OCI-LY7 (cell line): ENCODE measurements at regions not wholly inside any gene's neighbourhood (a gene's known extent, or its start where the extent isn't known, plus 50 kb on each side); places are given as distances from the start of the nearest gene placed in this dataset.

Experiments
- BruUV-seq: library from RNA; stranded (reverse); fragments of 400-500 nt; replicated peaks from 2 replicates; lab custom pipeline; 2021; lab: Mats Ljungman, UMichigan
- CTCF ChIA-PET: fragments of 300-600 bp; sonication (Branson Sonifier 250); formaldehyde crosslinking; loops from one replicate; lab custom pipeline; 2022; ENCODE audit warnings: antibody characterized with exemption; ENCODE audit not compliant: unreplicated experiment; lab: Charles Lee
- POLR2A ChIA-PET: fragments of 300-600 bp; sonication (Branson Sonifier 250); formaldehyde crosslinking; loops from one replicate; lab custom pipeline; 2022; ENCODE audit warnings: antibody characterized with exemption; lab: Charles Lee
- DNase-seq: peaks from one replicate; pipeline ENCODE4 v3.0.0-alpha.2; 2015; ENCODE audit warnings: low spot score
- H2AFZ ChIP-seq: fragments of 200-600 bp; sonication (generic), shearing (Covaris generic); 2 replicates; pipeline ENCODE4 v1.6.1; 2014; ENCODE audit warnings: mild to moderate bottlenecking, antibody characterized with exemption, low read length, moderate library complexity
- H3K27ac ChIP-seq: fragments of 200-600 bp; sonication (generic); 2 replicates; pipeline ENCODE4 v1.5.1; 2014; ENCODE audit warnings: mixed run types, low read depth, mild to moderate bottlenecking, moderate library complexity, low read length, inconsistent platforms; ENCODE audit not compliant: poor library complexity, severe bottlenecking
- H3K36me3 ChIP-seq: fragments of 200-600 bp; sonication (generic); 2 replicates; pipeline ENCODE4 v1.6.1; 2014; ENCODE audit warnings: mild to moderate bottlenecking, antibody characterized with exemption, low read length, moderate library complexity, mixed read lengths; ENCODE audit not compliant: insufficient read depth
- H3K4me1 ChIP-seq: fragments of 200-600 bp; sonication (generic); 2 replicates; pipeline ENCODE4 v1.5.1; 2014; ENCODE audit warnings: mild to moderate bottlenecking, low read length; ENCODE audit not compliant: insufficient read depth, poor library complexity, severe bottlenecking
- H3K4me2 ChIP-seq: fragments of 200-600 bp; sonication (generic); 2 replicates; pipeline ENCODE4 v1.6.1; 2014; ENCODE audit warnings: mild to moderate bottlenecking, low read length
- H3K4me3 ChIP-seq: fragments of 200-600 bp; sonication (generic); 2 replicates; pipeline ENCODE4 v1.5.1; 2014; ENCODE audit warnings: mild to moderate bottlenecking, low read depth, low read length; ENCODE audit not compliant: poor library complexity, severe bottlenecking
- H3K79me2 ChIP-seq: fragments of 200-600 bp; sonication (generic); 2 replicates; pipeline ENCODE4 v1.6.1; 2016; ENCODE audit warnings: low read depth, mild to moderate bottlenecking, low read length, moderate library complexity, mixed read lengths; ENCODE audit not compliant: insufficient read depth
- H3K9me2 ChIP-seq: fragments of 200-600 bp; sonication (generic); 2 replicates; pipeline ENCODE4 v1.6.1; 2016; ENCODE audit warnings: mild to moderate bottlenecking, low read length, mixed read lengths; ENCODE audit not compliant: insufficient read depth
- H3K9me3 ChIP-seq: fragments of 200-600 bp; sonication (generic); 2 replicates; pipeline ENCODE4 v1.6.1; 2014; ENCODE audit warnings: mild to moderate bottlenecking, mixed run types, low read length, mixed read lengths
- H4K20me1 ChIP-seq: fragments of 200-600 bp; sonication (generic); 2 replicates; pipeline ENCODE4 v1.6.1; 2014; ENCODE audit warnings: mild to moderate bottlenecking, antibody characterized with exemption, low read length, moderate library complexity, mixed read lengths; ENCODE audit not compliant: insufficient read depth
- CTCF ChIP-seq: fragments of 200-600 bp; sonication (generic); conservative IDR thresholded peaks from 2 replicates; pipeline ENCODE4 v1.5.1; 2014; ENCODE audit warnings: mild to moderate bottlenecking, antibody characterized with exemption, low read length, moderate library complexity, mixed read lengths
- EZH2phosphoT487 ChIP-seq: fragments of 200-600 bp; sonication (generic); IDR thresholded peaks from 2 replicates; pipeline ENCODE4 v1.6.1; 2018; ENCODE audit warnings: low read depth, borderline replicate concordance, mild to moderate bottlenecking, mixed run types, antibody characterized with exemption, low read length, moderate library complexity, mixed read lengths
- intact Hi-C: fragments of 100-400 bp; cut with micrococcal nuclease; formaldehyde crosslinking; loops from one replicate; pipeline ENCODE4 v1.10.0; 2022; ENCODE audit not compliant: unreplicated experiment

DNA sequence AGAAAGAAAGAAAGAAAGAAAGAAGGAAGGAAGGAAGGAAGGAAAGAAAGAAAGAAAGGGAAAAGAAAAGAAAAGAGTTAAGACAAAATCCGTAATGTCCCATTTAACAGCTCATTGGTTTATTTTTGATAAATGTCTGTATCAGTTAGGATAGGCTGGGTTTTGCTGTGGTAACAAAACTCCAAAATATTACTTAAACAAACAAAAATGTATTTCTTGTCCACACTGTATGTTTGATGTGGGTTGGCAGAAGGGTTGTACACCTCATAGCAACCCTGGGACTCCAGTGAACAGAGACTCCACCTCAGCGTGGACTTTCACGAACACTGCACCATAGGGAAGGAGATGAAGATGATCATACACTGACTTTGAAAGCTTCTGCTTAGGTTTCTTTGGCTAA is 59.6 kb downstream of the PPP1R3C start:
- Histone ChIP-seq H3K27ac (no peak overlapping the region), H3K79me2 (no peaks in the 10 kb centered on the region), H3K36me3 (no peaks in the 10 kb centered on the region), H3K4me1 (no peaks in the 10 kb centered on the region), H3K9me3 (no peaks in the 10 kb centered on the region), H3K4me2 (no peak overlapping the region), H2AFZ (no peak overlapping the region), H4K20me1 (no peaks in the 10 kb centered on the region), H3K4me3 (no peak overlapping the region), H3K9me2 (no peaks in the 10 kb centered on the region)
- DNase-seq: no peak
- no TSS peak for BruUV-seq
- TF ChIP-seq EZH2phosphoT487 (no peak), CTCF (no peak)
- intact Hi-C loops: no loop called here
- ChIA-PET CTCF (no interaction called here), POLR2A (interaction anchor here (0.7 kb wide), 1 partner anchor 212 kb away, joined by 3 read pairs; no protein-coding TSS in a partner anchor)

- no peaks in the 10 kb centered on the region for H3K79me2 ChIP-seq
- no peak overlapping the region for H3K4me2 ChIP-seq
- no peak overlapping the region for H2AFZ ChIP-seq
- ChIA-PET CTCF (no interaction called here), POLR2A (no interaction called here)
- no peaks in the 10 kb centered on the region for H3K36me3 ChIP-seq
- no peaks in the 10 kb centered on the region for H4K20me1 ChIP-seq
- no peaks in the 10 kb centered on the region for H3K9me2 ChIP-seq
- no peak for TF ChIP-seq EZH2phosphoT487
- no peak for TF ChIP-seq CTCF
- H3K4me1 ChIP-seq: no peaks in the 10 kb centered on the region
- H3K4me3 ChIP-seq: no peak overlapping the region
- intact Hi-C loops: no loop called here
- no peaks in the 10 kb centered on the region for H3K9me3 ChIP-seq
- no TSS peak for BruUV-seq
- DNase-seq: no peak
- no peak overlapping the region for H3K27ac ChIP-seq
Observed at GRCh38 chr10:91571671-91572070, 61.2 kb downstream of the PPP1R3C start.

DNA sequence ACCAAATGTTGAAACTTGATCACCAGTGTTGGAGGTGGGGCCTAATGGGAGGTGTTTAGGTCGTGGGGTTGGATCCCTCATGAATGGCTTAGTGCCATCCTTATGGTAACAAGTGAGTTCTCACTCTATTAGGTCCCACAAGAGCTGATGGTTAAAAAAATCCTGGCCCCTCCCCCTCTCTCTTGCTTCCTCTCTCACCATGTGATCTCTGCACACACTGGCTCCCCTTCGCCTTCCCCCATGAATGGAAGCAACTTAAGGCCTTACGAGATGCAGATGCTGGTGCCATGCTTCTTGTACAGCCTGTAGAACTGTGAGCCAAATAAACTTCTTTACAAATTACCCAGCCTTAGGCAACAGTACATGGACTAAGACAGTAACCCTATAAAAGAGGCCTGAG is 62.7 kb downstream of the PPP1R3C start:
- Histone ChIP-seq H3K4me3 (no peak overlapping the region), H3K9me2 (no peaks in the 10 kb centered on the region), H3K9me3 (no peaks in the 10 kb centered on the region), H3K27ac (no peak overlapping the region), H3K36me3 (no peaks in the 10 kb centered on the region), H2AFZ (no peak overlapping the region), H4K20me1 (no peaks in the 10 kb centered on the region), H3K4me1 (no peaks in the 10 kb centered on the region), H3K4me2 (no peak overlapping the region), H3K79me2 (no peaks in the 10 kb centered on the region)
- TF ChIP-seq EZH2phosphoT487: no peak
- POLR2A ChIA-PET: no interaction called here
- no peak for DNase-seq
- BruUV-seq: no TSS peak
- CTCF ChIA-PET: no interaction called here
- intact Hi-C loops: no loop called here
